ENCODE measurements at regions not wholly inside any gene's neighbourhood (a gene's known extent, or its start where the extent isn't known, plus 50 kb on each side); places are given as distances from the start of the nearest gene placed in this dataset.

GRCh38 chr7:47192978-47193377 is 388.9 kb downstream of the TNS3 start:
- Mint-ChIP-seq H3K4me1 (no peaks in the 10 kb centered on the region), H3K36me3 (no peaks in the 10 kb centered on the region), H3K27me3 (ENCODE audit: low read depth in 2 of 2) (no peaks in the 10 kb centered on the region), H3K9me3 (no peaks in the 10 kb centered on the region), H3K27ac (no peak overlapping the region), H3K4me3 (no peak overlapping the region)
- no peaks in the 10 kb centered on the region for H3K9me3 ChIP-seq (ENCODE audit: control insufficient read depth, insufficient read depth, low read length)
- H3K4me3 ChIP-seq (ENCODE audit: low read length): no peak overlapping the region
- H3K4me1 ChIP-seq (ENCODE audit: control insufficient read depth, insufficient read depth, low read length): peaks cover 8% of the 10 kb centered on the region
- ATAC-seq (no peak), DNase-seq (no peak)
- no peaks in the 10 kb centered on the region for H3K36me3 ChIP-seq (ENCODE audit: control insufficient read depth, insufficient read depth, low read length)
- H3K27me3 ChIP-seq (ENCODE audit: control insufficient read depth, insufficient read depth, low read length): no peaks in the 10 kb centered on the region
- WGBS (ENCODE audit: insufficient coverage): 61% methylated on average over 4 of the region's 4 CpGs
- intact Hi-C loops (cut with micrococcal nuclease): no loop called here
- TF ChIP-seq CTCF (IDR thresholded peaks at IDR 0.05): no peak
- H3K27ac ChIP-seq (ENCODE audit: low read length): no peak overlapping the region

- Mint-ChIP-seq H3K27ac (no peak overlapping the region), H3K9me3 (no peaks in the 10 kb centered on the region), H3K27me3 (ENCODE audit: low read depth in 2 of 2) (no peaks in the 10 kb centered on the region), H3K36me3 (no peaks in the 10 kb centered on the region), H3K4me3 (no peak overlapping the region), H3K4me1 (no peaks in the 10 kb centered on the region)
- ATAC-seq (no peak), DNase-seq (no peak)
- no peak for TF ChIP-seq CTCF (IDR thresholded peaks at IDR 0.05)
- Histone ChIP-seq H3K27me3 (ENCODE audit: control insufficient read depth, insufficient read depth, low read length) (no peaks in the 10 kb centered on the region), H3K27ac (ENCODE audit: low read length) (no peak overlapping the region), H3K4me1 (ENCODE audit: control insufficient read depth, insufficient read depth, low read length) (peaks cover 8% of the 10 kb centered on the region), H3K4me3 (ENCODE audit: low read length) (no peak overlapping the region), H3K36me3 (ENCODE audit: control insufficient read depth, insufficient read depth, low read length) (no peaks in the 10 kb centered on the region), H3K9me3 (ENCODE audit: control insufficient read depth, insufficient read depth, low read length) (no peaks in the 10 kb centered on the region)
- 69% methylated on average over 9 of the region's 9 CpGs for WGBS (ENCODE audit: insufficient coverage)
- intact Hi-C loops (cut with micrococcal nuclease): no loop called here
These were observed 390.0 kb downstream of the TNS3 start for GRCh38 chr7:47191876-47192291.

GRCh38 chr7:47191316-47191715 is 390.6 kb downstream of the TNS3 start:
- no peaks in the 10 kb centered on the region for H3K4me1 Mint-ChIP-seq
- no peaks in the 10 kb centered on the region for H3K36me3 ChIP-seq (ENCODE audit: control insufficient read depth, insufficient read depth, low read length)
- H3K27me3 ChIP-seq (ENCODE audit: control insufficient read depth, insufficient read depth, low read length): no peaks in the 10 kb centered on the region
- no peaks in the 10 kb centered on the region for H3K36me3 Mint-ChIP-seq
- intact Hi-C loops (cut with micrococcal nuclease): no loop called here
- 93% methylated on average over 2 of the region's 2 CpGs for WGBS (ENCODE audit: insufficient coverage)
- TF ChIP-seq CTCF (IDR thresholded peaks at IDR 0.05): no peak
- no peaks in the 10 kb centered on the region for H3K9me3 ChIP-seq (ENCODE audit: control insufficient read depth, insufficient read depth, low read length)
- no peaks in the 10 kb centered on the region for H3K27me3 Mint-ChIP-seq (ENCODE audit: low read depth in 2 of 2)
- H3K4me3 ChIP-seq (ENCODE audit: low read length): no peak overlapping the region
- peaks cover 8% of the 10 kb centered on the region for H3K4me1 ChIP-seq (ENCODE audit: control insufficient read depth, insufficient read depth, low read length)
- H3K4me3 Mint-ChIP-seq: no peak overlapping the region
- no peak overlapping the region for H3K27ac ChIP-seq (ENCODE audit: low read length)
- ATAC-seq: no peak
- DNase-seq: no peak
- H3K9me3 Mint-ChIP-seq: no peaks in the 10 kb centered on the region
- H3K27ac Mint-ChIP-seq: no peak overlapping the region

GRCh38 chr7:47190462-47190861 is 391.4 kb downstream of the TNS3 start:
- ATAC-seq (no peak), DNase-seq (no peak)
- 66% methylated on average over 4 of the region's 4 CpGs for WGBS (ENCODE audit: insufficient coverage)
- H3K27me3 ChIP-seq (ENCODE audit: control insufficient read depth, insufficient read depth, low read length): no peaks in the 10 kb centered on the region
- no peaks in the 10 kb centered on the region for H3K9me3 ChIP-seq (ENCODE audit: control insufficient read depth, insufficient read depth, low read length)
- Mint-ChIP-seq H3K4me3 (no peak overlapping the region), H3K36me3 (no peaks in the 10 kb centered on the region), H3K27me3 (ENCODE audit: low read depth in 2 of 2) (no peaks in the 10 kb centered on the region), H3K27ac (no peak overlapping the region), H3K9me3 (no peaks in the 10 kb centered on the region), H3K4me1 (no peaks in the 10 kb centered on the region)
- TF ChIP-seq CTCF (IDR thresholded peaks at IDR 0.05): no peak
- H3K27ac ChIP-seq (ENCODE audit: low read length): no peak overlapping the region
- H3K36me3 ChIP-seq (ENCODE audit: control insufficient read depth, insufficient read depth, low read length): no peaks in the 10 kb centered on the region
- H3K4me1 ChIP-seq (ENCODE audit: control insufficient read depth, insufficient read depth, low read length): peaks cover 8% of the 10 kb centered on the region
- no peak overlapping the region for H3K4me3 ChIP-seq (ENCODE audit: low read length)
- intact Hi-C loops (cut with micrococcal nuclease): no loop called here

All from natural killer cell (primary cell).